T-helper 2 cell treated with Interferon-gamma antibody and Interleukin-4, amounts not matched to agents 100 ng/mL and 5 ng/mL, for 36 hours (primary cell): ENCODE measurements at regions not wholly inside any gene's neighbourhood (a gene's known extent, or its start where the extent isn't known, plus 50 kb on each side); places are given as distances from the start of the nearest gene placed in this dataset.

Source experiments
- intact Hi-C: fragments of 100-400 bp; cut with micrococcal nuclease; formaldehyde crosslinking; loops from one replicate; pipeline ENCODE4 v1.15.1; 2023

- intact Hi-C loops, result loop anchor here (5.0 kb wide), 1 partner anchor 129 kb away; no protein-coding TSS in a partner anchor
Observed at GRCh38 chr6:137813308-137813970, 53.6 kb upstream of the TNFAIP3 start.

- intact Hi-C loops, result loop anchor here (5.0 kb wide), 1 partner anchor 128 kb away; no protein-coding TSS in a partner anchor
Observed at GRCh38 chr6:137814030-137814429, 53.0 kb upstream of the TNFAIP3 start.

GRCh38 chr6:137815692-137816091, 51.4 kb upstream of the TNFAIP3 start:
- intact Hi-C loops, result no loop called here

GRCh38 chr6:137816133-137816579, 50.9 kb upstream of the TNFAIP3 start:
- intact Hi-C loops, result no loop called here

- intact Hi-C loops, result no loop called here
Observed at GRCh38 chr6:137816688-137817618, 50.1 kb upstream of the TNFAIP3 start.
